IPS-18a (cell line): ENCODE measurements at regions not wholly inside any gene's neighbourhood (a gene's known extent, or its start where the extent isn't known, plus 50 kb on each side); places are given as distances from the start of the nearest gene placed in this dataset.
"Not testable (repeated sequence)": the region's sequence is repeated elsewhere in the genome, so short reads cannot be mapped to it uniquely, and the experiment has no call there.

Experiments used
- H3K27ac ChIP-seq: one replicate; pipeline ENCODE4 v1.5.1; 2013; ENCODE audit warnings: low read length
- H3K27me3 ChIP-seq: one replicate; pipeline ENCODE4 v1.6.1; 2013; ENCODE audit warnings: mild to moderate bottlenecking, low read length; ENCODE audit not compliant: control insufficient read depth, insufficient read depth
- H3K36me3 ChIP-seq: one replicate; pipeline ENCODE4 v1.6.1; 2013; ENCODE audit warnings: low read depth, low read length; ENCODE audit not compliant: control insufficient read depth
- H3K4me1 ChIP-seq: one replicate; pipeline ENCODE4 v1.6.1; 2013; ENCODE audit warnings: low read depth, low read length; ENCODE audit not compliant: control insufficient read depth
- H3K4me3 ChIP-seq: one replicate; pipeline ENCODE4 v1.5.1; 2013; ENCODE audit warnings: low read length
- H3K9ac ChIP-seq: one replicate; pipeline ENCODE4 v1.6.1; 2013; ENCODE audit warnings: mild to moderate bottlenecking, low read length, moderate library complexity
- H3K9me3 ChIP-seq: one replicate; pipeline ENCODE4 v1.6.1; 2013; ENCODE audit warnings: low read depth, low read length; ENCODE audit not compliant: control insufficient read depth

GRCh38 chr18:70390371-70391090 lies 101.7 kb downstream of the SOCS6 start:
- no peaks in the 10 kb centered on the region for H3K36me3 ChIP-seq
- no peak overlapping the region for H3K27ac ChIP-seq
- H3K4me1 ChIP-seq: no peaks in the 10 kb centered on the region
- no peak overlapping the region for H3K9ac ChIP-seq
- no peaks in the 10 kb centered on the region for H3K9me3 ChIP-seq
- H3K27me3 ChIP-seq: no peaks in the 10 kb centered on the region
- no peak overlapping the region for H3K4me3 ChIP-seq

GRCh38 chr18:70389036-70389435 lies 100.2 kb downstream of the SOCS6 start:
- H3K36me3 ChIP-seq, H3K4me3 ChIP-seq, H3K27me3 ChIP-seq, H3K9me3 ChIP-seq, H3K4me1 ChIP-seq, H3K9ac ChIP-seq, H3K27ac ChIP-seq: not testable (repeated sequence)

GRCh38 chr18:70387027-70387426 lies 98.2 kb downstream of the SOCS6 start:
- H3K4me1 ChIP-seq: peaks cover under 1% of the 10 kb centered on the region
- H3K4me3 ChIP-seq: no peak overlapping the region
- no peaks in the 10 kb centered on the region for H3K36me3 ChIP-seq
- H3K27me3 ChIP-seq: no peaks in the 10 kb centered on the region
- H3K27ac ChIP-seq: no peak overlapping the region
- H3K9me3 ChIP-seq: no peaks in the 10 kb centered on the region
- H3K9ac ChIP-seq: no peak overlapping the region

GRCh38 chr18:70386582-70386981 lies 97.7 kb downstream of the SOCS6 start:
- Histone ChIP-seq H3K9me3 (no peaks in the 10 kb centered on the region), H3K27me3 (no peaks in the 10 kb centered on the region), H3K36me3 (no peaks in the 10 kb centered on the region), H3K9ac (no peak overlapping the region), H3K4me1 (peaks cover 5% of the 10 kb centered on the region), H3K27ac (no peak overlapping the region), H3K4me3 (no peak overlapping the region)

- Histone ChIP-seq H3K4me1 (peaks cover 5% of the 10 kb centered on the region), H3K27ac (no peak overlapping the region), H3K9ac (no peak overlapping the region), H3K36me3 (no peaks in the 10 kb centered on the region), H3K9me3 (no peaks in the 10 kb centered on the region), H3K4me3 (no peak overlapping the region), H3K27me3 (no peaks in the 10 kb centered on the region)
Observed at GRCh38 chr18:70385474-70385873, 96.6 kb downstream of the SOCS6 start.

- Histone ChIP-seq H3K27ac (no peak overlapping the region), H3K4me1 (peaks cover 5% of the 10 kb centered on the region), H3K9ac (no peak overlapping the region), H3K27me3 (no peaks in the 10 kb centered on the region), H3K9me3 (no peaks in the 10 kb centered on the region), H3K4me3 (no peak overlapping the region), H3K36me3 (no peaks in the 10 kb centered on the region)
Observed at GRCh38 chr18:70384181-70384790, 95.4 kb downstream of the SOCS6 start.

- H3K4me3 ChIP-seq: no peak overlapping the region
- H3K36me3 ChIP-seq: no peaks in the 10 kb centered on the region
- peaks cover 5% of the 10 kb centered on the region for H3K4me1 ChIP-seq
- H3K9ac ChIP-seq: no peak overlapping the region
- H3K27me3 ChIP-seq: no peaks in the 10 kb centered on the region
- no peak overlapping the region for H3K27ac ChIP-seq
- H3K9me3 ChIP-seq: no peaks in the 10 kb centered on the region
Observed at GRCh38 chr18:70382992-70383717, 94.3 kb downstream of the SOCS6 start.

- Histone ChIP-seq H3K9ac (no peak overlapping the region), H3K27me3 (no peaks in the 10 kb centered on the region), H3K4me3 (no peak overlapping the region), H3K36me3 (no peaks in the 10 kb centered on the region), H3K27ac (no peak overlapping the region), H3K4me1 (peaks cover 5% of the 10 kb centered on the region), H3K9me3 (no peaks in the 10 kb centered on the region)
Observed at GRCh38 chr18:70382017-70382416, 93.2 kb downstream of the SOCS6 start.

GRCh38 chr18:70380915-70381896 lies 92.4 kb downstream of the SOCS6 start:
- Histone ChIP-seq H3K36me3 (no peaks in the 10 kb centered on the region), H3K9me3 (no peaks in the 10 kb centered on the region), H3K4me3 (no peak overlapping the region), H3K27ac (no peak overlapping the region), H3K9ac (no peak overlapping the region), H3K27me3 (no peaks in the 10 kb centered on the region), H3K4me1 (peaks cover 5% of the 10 kb centered on the region)
